Ishikawa (cell line): ENCODE measurements at regions not wholly inside any gene's neighbourhood (a gene's known extent, or its start where the extent isn't known, plus 50 kb on each side); places are given as distances from the start of the nearest gene placed in this dataset.

ENCODE experiments used
- CEBPB ChIP-seq: IDR thresholded peaks from 2 replicates; pipeline ENCODE4 v1.6.1; 2012
- CREB1 ChIP-seq: IDR thresholded peaks from 2 replicates; pipeline ENCODE4 v1.6.1; 2012; ENCODE audit warnings: low read depth
- EGR1 ChIP-seq: IDR thresholded peaks from 2 replicates; pipeline ENCODE4 v1.6.1; 2012
- EP300 ChIP-seq: IDR thresholded peaks from 2 replicates; pipeline ENCODE4 v1.6.1; 2012; ENCODE audit warnings: borderline replicate concordance
- FOXM1 ChIP-seq: IDR thresholded peaks from 2 replicates; pipeline ENCODE4 v1.6.1; 2012; ENCODE audit warnings: low read depth, borderline replicate concordance
- MAX ChIP-seq: IDR thresholded peaks from 2 replicates; pipeline ENCODE4 v1.6.1; 2012
- NFIC ChIP-seq: IDR thresholded peaks from 2 replicates; pipeline ENCODE4 v1.6.1; 2012
- RAD21 ChIP-seq: IDR thresholded peaks from 2 replicates; pipeline ENCODE4 v1.6.1; 2012; ENCODE audit warnings: low read depth
- REST ChIP-seq: IDR thresholded peaks from 2 replicates; pipeline ENCODE4 v1.6.1; 2012; ENCODE audit warnings: low read depth, mild to moderate bottlenecking
- TAF1 ChIP-seq: IDR thresholded peaks from 2 replicates; pipeline ENCODE4 v1.6.1; 2012; ENCODE audit warnings: low read depth, mild to moderate bottlenecking
- TCF12 ChIP-seq: IDR thresholded peaks from 2 replicates; pipeline ENCODE4 v1.6.1; 2012; ENCODE audit warnings: low read depth
- TEAD4 ChIP-seq: IDR thresholded peaks from 2 replicates; pipeline ENCODE4 v1.6.1; 2012
- YY1 ChIP-seq: IDR thresholded peaks from 2 replicates; pipeline ENCODE4 v1.6.1; 2012; ENCODE audit warnings: low read depth
- ZBTB7A ChIP-seq: IDR thresholded peaks from 2 replicates; pipeline ENCODE4 v1.6.1; 2012; ENCODE audit warnings: low read depth
- TF ChIP-seq, protein P1 (sequence below): IDR thresholded peaks from 2 replicates; pipeline ENCODE4 v1.6.1; 2012

- TF ChIP-seq ZBTB7A: no peak
- TF ChIP-seq FOXM1: no peak
- no peak for TF ChIP-seq MAX
- no peak for TF ChIP-seq CREB1
- no peak for TF ChIP-seq TCF12
- no peak for TF ChIP-seq YY1
- TF ChIP-seq REST: no peak
- TF ChIP-seq TAF1: no peak
- no peak for TF ChIP-seq EGR1
These were observed 419.9 kb downstream of the OCA2 start for GRCh38 chr15:27679203-27679602.

GRCh38 chr15:27677951-27678350 is 421.2 kb downstream of the OCA2 start:
- TF ChIP-seq TAF1: no peak
- TF ChIP-seq TEAD4: no peak
- no peak for TF ChIP-seq MAX
- no peak for TF ChIP-seq ZBTB7A
- no peak for TF ChIP-seq TCF12

DNA sequence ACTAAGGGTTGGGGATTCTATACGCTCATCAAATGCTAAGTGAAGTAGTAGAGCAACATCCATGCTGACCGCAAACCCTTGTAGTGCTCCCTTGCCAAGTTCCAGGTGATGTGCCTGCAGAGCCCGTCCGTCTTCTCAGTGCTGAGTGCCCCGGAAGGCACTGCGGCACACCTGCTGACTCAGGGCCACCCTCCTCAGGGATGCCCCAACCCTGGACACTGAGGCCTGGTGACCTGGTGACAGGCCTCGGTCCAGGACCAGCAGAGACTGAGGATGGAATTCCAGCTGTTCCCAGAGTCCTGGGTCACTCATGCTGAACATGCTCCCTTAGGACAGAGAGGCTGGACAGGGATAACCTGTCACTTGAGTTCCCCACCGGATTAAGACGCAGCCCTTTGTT is 422.5 kb downstream of the OCA2 start:
- no peak for TF ChIP-seq TCF12
- no peak for TF ChIP-seq REST
- no peak for TF ChIP-seq MAX
- no peak for TF ChIP-seq CREB1
- no peak for TF ChIP-seq YY1
- TF ChIP-seq CEBPB: no peak
- TF ChIP-seq EGR1: no peak
- TF ChIP-seq TAF1: no peak
- TF ChIP-seq FOXM1: no peak
- TF ChIP-seq, protein P1, sequence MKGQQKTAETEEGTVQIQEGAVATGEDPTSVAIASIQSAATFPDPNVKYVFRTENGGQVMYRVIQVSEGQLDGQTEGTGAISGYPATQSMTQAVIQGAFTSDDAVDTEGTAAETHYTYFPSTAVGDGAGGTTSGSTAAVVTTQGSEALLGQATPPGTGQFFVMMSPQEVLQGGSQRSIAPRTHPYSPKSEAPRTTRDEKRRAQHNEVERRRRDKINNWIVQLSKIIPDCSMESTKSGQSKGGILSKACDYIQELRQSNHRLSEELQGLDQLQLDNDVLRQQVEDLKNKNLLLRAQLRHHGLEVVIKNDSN: no peak
- TF ChIP-seq NFIC: no peak
- no peak for TF ChIP-seq EP300
- no peak for TF ChIP-seq ZBTB7A
- TF ChIP-seq RAD21: no peak
- TF ChIP-seq TEAD4: no peak

GRCh38 chr15:27675571-27675970 is 423.5 kb downstream of the OCA2 start:
- TF ChIP-seq RAD21: no peak

DNA sequence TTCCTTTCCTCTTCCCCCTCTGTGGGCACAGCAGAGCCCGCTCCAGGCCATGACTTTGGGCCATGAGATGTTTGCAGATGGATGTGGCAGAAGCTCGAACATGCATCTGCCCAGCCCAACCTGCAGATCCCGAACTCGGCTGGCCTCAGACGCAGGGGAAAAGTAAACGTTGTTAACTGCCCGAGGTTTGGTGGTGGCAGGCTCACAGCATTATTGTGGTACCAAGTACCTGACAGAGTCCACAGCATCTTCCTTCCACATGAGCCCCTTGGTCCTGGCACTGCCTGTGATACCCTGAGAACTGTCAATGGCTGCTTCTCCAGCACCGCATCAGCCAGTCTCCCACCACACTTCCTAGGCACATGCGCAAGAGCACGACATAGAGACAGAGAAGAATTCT is 424.3 kb downstream of the OCA2 start:
- TF ChIP-seq ZBTB7A (no peak), EGR1 (no peak), EP300 (no peak), FOXM1 (no peak), MAX (no peak), TCF12 (no peak), CEBPB (no peak), YY1 (no peak), REST (no peak), TAF1 (no peak), RAD21 (no peak), NFIC (no peak), TEAD4 (no peak), CREB1 (no peak)
- TF ChIP-seq, protein P1: no peak
